ENCODE measurements at regions not wholly inside any gene's neighbourhood (a gene's known extent, or its start where the extent isn't known, plus 50 kb on each side); places are given as distances from the start of the nearest gene placed in this dataset.
A peak's percentile ranks its signal among the peaks of the same experiment; 100 is the strongest.

DNA sequence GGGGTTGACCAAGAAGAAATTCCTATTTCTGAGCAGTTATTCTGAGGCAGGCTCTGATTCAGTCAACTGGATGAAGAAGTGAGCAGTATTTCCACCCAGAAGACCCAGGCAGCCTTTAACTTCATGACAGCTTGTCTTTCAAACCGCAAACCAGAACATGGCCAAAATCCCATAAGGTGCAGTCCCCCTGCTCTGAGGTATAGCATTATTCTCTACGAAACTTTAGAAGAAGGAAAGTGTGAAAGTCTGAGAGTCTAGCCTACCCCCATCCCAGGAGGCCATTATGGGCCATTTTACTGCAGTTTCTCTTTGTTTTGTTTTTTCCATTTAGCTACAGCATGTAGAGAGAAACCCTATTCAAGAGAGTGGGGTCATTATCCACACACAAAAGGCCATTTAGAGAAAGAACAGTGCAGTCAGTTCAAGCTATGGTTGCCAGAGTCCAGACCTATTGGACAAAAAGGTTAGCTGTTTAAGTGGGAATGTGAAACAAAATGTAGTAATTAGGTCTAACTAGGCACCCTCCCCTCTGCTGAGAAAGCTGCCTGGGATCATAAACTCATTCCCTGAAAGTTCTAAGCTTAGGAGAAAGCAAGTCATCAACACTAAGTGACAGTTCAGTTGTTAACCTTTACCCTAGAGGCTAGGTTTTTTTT is 52.1 kb upstream of the RASGEF1B start:
- no peak for FAIRE-seq
- H3K4me2 ChIP-seq (ENCODE audit: control insufficient read depth, insufficient read depth) = no peak overlapping the region
- no peak for ATAC-seq
- TF ChIP-seq, protein P1, sequence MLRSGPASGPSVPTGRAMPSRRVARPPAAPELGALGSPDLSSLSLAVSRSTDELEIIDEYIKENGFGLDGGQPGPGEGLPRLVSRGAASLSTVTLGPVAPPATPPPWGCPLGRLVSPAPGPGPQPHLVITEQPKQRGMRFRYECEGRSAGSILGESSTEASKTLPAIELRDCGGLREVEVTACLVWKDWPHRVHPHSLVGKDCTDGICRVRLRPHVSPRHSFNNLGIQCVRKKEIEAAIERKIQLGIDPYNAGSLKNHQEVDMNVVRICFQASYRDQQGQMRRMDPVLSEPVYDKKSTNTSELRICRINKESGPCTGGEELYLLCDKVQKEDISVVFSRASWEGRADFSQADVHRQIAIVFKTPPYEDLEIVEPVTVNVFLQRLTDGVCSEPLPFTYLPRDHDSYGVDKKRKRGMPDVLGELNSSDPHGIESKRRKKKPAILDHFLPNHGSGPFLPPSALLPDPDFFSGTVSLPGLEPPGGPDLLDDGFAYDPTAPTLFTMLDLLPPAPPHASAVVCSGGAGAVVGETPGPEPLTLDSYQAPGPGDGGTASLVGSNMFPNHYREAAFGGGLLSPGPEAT (IDR thresholded peaks at IDR 0.05; ENCODE audit: low read depth) = no peak
- peak; percentile 63 for TF ChIP-seq RUNX3 (IDR thresholded peaks at IDR 0.05; ENCODE audit: low read length)
- H3K79me2 ChIP-seq (ENCODE audit: control insufficient read depth, insufficient read depth, low read length) = no peaks in the 10 kb centered on the region
- ChIA-PET POLR2A (no interaction called here), CTCF (interaction anchor here (0.8 to 1.0 kb wide), 2 partner anchors 10 to 13 kb away, joined by 3 read pairs; no protein-coding TSS in a partner anchor), RAD21 (ENCODE audit: unreplicated experiment) (interaction anchor here (0.6 kb wide), 1 partner anchor 686 kb away, joined by 3 read pairs; no protein-coding TSS in a partner anchor), SMC1A (ENCODE audit: uncharacterized antibody, unreplicated experiment) (interaction anchor here (0.7 to 1.0 kb wide), 3 partner anchors 17 to 33 kb away, joined by 3 read pairs; no protein-coding TSS in a partner anchor)
- no peaks in the 10 kb centered on the region for H4K20me1 ChIP-seq (ENCODE audit: control insufficient read depth, insufficient read depth)
- 11% methylated on average over 2 of the region's 2 CpGs for WGBS (ENCODE audit: insufficient coverage, insufficient replicate concordance, low lambda C conversion rate, missing lambda C conversion rate)
- H3K36me3 ChIP-seq (ENCODE audit: control insufficient read depth in 2 of 2, insufficient read depth in 2 of 2, low read length in 1 of 2) = no peaks in the 10 kb centered on the region
- H3K4me3 ChIP-seq = no peak overlapping the region
- peaks cover 4% of the 10 kb centered on the region; the same call in 2 of the 3 replicates for H3K9me3 ChIP-seq (replicated peaks; ENCODE audit: control insufficient read depth, insufficient read depth, low read length)
- in situ Hi-C loops (cut with MboI) = no loop called here
- no peaks in the 10 kb centered on the region for H3K27me3 ChIP-seq (replicated peaks in 1 of 2; ENCODE audit: control insufficient read depth in 2 of 2, insufficient read depth in 2 of 2, low read length in 1 of 2)
- DNase-seq (ENCODE audit: low read depth, low spot score) = no peak
- H3K9ac ChIP-seq (ENCODE audit: control insufficient read depth, insufficient read depth, low read length) = no peak overlapping the region
- H3K4me1 ChIP-seq (ENCODE audit: control insufficient read depth, insufficient read depth, low read length) = no peaks in the 10 kb centered on the region
- intact Hi-C loops (cut with micrococcal nuclease; ENCODE audit: unreplicated experiment) = no loop called here
- no TSS peak for BruUV-seq (replicated peaks)
- no peak overlapping the region for H3K27ac ChIP-seq (ENCODE audit: control insufficient read depth, insufficient read depth)
- no peak overlapping the region for H2AFZ ChIP-seq (ENCODE audit: control insufficient read depth, low read depth, low read length)

DNA sequence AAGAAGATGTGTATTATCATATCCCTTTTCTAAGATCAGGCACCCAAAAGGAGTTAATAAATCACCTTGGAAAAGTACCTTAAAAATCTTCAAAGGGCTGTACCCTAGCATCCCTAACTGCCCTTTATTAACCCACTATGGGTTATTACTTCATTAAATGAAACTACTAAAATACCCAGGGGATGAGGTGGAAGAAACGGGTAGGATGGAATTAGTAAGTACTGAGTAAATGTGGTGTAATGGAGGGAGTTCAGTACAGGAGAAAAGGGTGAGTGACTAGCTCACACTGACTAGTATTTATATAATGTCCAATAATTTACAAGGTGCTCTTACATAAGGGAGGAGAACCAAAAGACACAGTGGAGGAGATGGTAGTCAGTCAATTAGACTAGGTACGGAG is 51.0 kb upstream of the RASGEF1B start:
- H2AFZ ChIP-seq (ENCODE audit: control insufficient read depth, low read depth, low read length) = no peak overlapping the region
- intact Hi-C loops (cut with micrococcal nuclease; ENCODE audit: unreplicated experiment) (no loop called here), in situ Hi-C loops (cut with MboI) (no loop called here)
- POLR2A ChIA-PET = no interaction called here
- CTCF ChIA-PET = no interaction called here
- H3K27me3 ChIP-seq (replicated peaks in 1 of 2; ENCODE audit: control insufficient read depth in 2 of 2, insufficient read depth in 2 of 2, low read length in 1 of 2) = no peaks in the 10 kb centered on the region
- H3K9me3 ChIP-seq (replicated peaks; ENCODE audit: control insufficient read depth, insufficient read depth, low read length) = peaks cover 1% of the 10 kb centered on the region; the same call in 1 of the 3 replicates
- H3K4me2 ChIP-seq (ENCODE audit: control insufficient read depth, insufficient read depth) = no peak overlapping the region
- SMC1A ChIA-PET (ENCODE audit: uncharacterized antibody, unreplicated experiment) = interaction anchor here (1.0 kb wide), 1 partner anchor 16 kb away, joined by 3 read pairs; no protein-coding TSS in a partner anchor
- 40% methylated on average over 2 of the region's 2 CpGs for WGBS (ENCODE audit: insufficient coverage, insufficient replicate concordance, low lambda C conversion rate, missing lambda C conversion rate)
- TF ChIP-seq TAF1 (IDR thresholded peaks at IDR 0.05; ENCODE audit: borderline replicate concordance, low read depth, low read length) (no peak), HDGF (IDR thresholded peaks at IDR 0.05) (no peak), STAT1 (conservative IDR thresholded peaks at IDR 0.05) (no peak), CREB1 (IDR thresholded peaks at IDR 0.05; ENCODE audit: low read depth) (no peak)
- no peaks in the 10 kb centered on the region for H3K79me2 ChIP-seq (ENCODE audit: control insufficient read depth, insufficient read depth, low read length)
- no peak for FAIRE-seq
- ATAC-seq = no peak
- no peaks in the 10 kb centered on the region for H4K20me1 ChIP-seq (ENCODE audit: control insufficient read depth, insufficient read depth)
- H3K9ac ChIP-seq (ENCODE audit: control insufficient read depth, insufficient read depth, low read length) = no peak overlapping the region
- no peaks in the 10 kb centered on the region for H3K4me1 ChIP-seq (ENCODE audit: control insufficient read depth, insufficient read depth, low read length)
- no peak overlapping the region for H3K4me3 ChIP-seq
- no peaks in the 10 kb centered on the region for H3K36me3 ChIP-seq (ENCODE audit: control insufficient read depth in 2 of 2, insufficient read depth in 2 of 2, low read length in 1 of 2)
- H3K27ac ChIP-seq (ENCODE audit: control insufficient read depth, insufficient read depth) = no peak overlapping the region
- no peak for DNase-seq (ENCODE audit: low read depth, low spot score)
- RAD21 ChIA-PET (ENCODE audit: unreplicated experiment) = no interaction called here
- BruUV-seq (replicated peaks) = no TSS peak

Data from GM12878 (cell line).